PFSK-1 (cell line): ENCODE measurements at regions not wholly inside any gene's neighbourhood (a gene's known extent, or its start where the extent isn't known, plus 50 kb on each side); places are given as distances from the start of the nearest gene placed in this dataset.

ENCODE experiments used
- FOXP2 ChIP-seq: optimal IDR thresholded peaks from 2 replicates; pipeline ENCODE3; 2011; ENCODE audit warnings: borderline replicate concordance, control low read depth, inconsistent platforms; ENCODE audit not compliant: insufficient read depth; ENCODE audit errors: extremely low read length, extremely low read depth
- POLR2AphosphoS5 ChIP-seq: IDR thresholded peaks from 2 replicates; pipeline ENCODE4 v1.6.1; 2012; ENCODE audit warnings: low read depth, mild to moderate bottlenecking, control low read depth, low read length, moderate library complexity
- SIN3A ChIP-seq: IDR thresholded peaks from 2 replicates; pipeline ENCODE4 v1.6.1; 2012; ENCODE audit warnings: mild to moderate bottlenecking, low read length, moderate library complexity, borderline replicate concordance; ENCODE audit not compliant: insufficient read depth
- TAF1 ChIP-seq: IDR thresholded peaks from 2 replicates; pipeline ENCODE4 v1.6.1; 2012; ENCODE audit warnings: low read length, control low read depth, borderline replicate concordance; ENCODE audit not compliant: insufficient read depth
- TF ChIP-seq, protein P1 (sequence below), 2 experiments: IDR thresholded peaks; 2 replicates each; pipeline versions ENCODE4 v1.6.1 to v1.8.0; 2011 to 2012; ENCODE audit warnings: low read depth in 2 of 2, low read length in 2 of 2, control low read depth in 1 of 2, inconsistent platforms in 1 of 2, mild to moderate bottlenecking in 1 of 2, moderate library complexity in 1 of 2; ENCODE audit not compliant: insufficient read depth in 1 of 2

DNA sequence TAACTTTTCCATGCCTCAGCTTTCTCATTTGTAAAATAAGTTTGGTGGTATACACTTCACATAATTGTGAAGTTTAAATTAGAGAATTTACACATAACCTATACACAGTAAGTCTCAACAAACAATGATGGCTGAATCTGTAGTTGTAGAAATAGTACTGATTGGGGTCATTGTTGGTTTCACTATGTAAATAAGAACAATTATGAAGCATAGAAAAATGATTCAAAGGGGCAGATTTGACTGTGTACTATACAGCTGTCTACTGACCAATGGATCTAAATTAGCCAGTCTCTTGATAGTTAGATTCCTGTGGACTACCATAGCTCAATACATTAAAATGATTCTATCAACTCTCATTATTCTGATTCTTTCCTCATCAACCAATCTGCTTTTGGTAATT is 181.1 kb upstream of the STXBP5 start:
- TF ChIP-seq POLR2AphosphoS5 (no peak), SIN3A (no peak), FOXP2 (no peak), TAF1 (no peak)
- TF ChIP-seq, protein P1, sequence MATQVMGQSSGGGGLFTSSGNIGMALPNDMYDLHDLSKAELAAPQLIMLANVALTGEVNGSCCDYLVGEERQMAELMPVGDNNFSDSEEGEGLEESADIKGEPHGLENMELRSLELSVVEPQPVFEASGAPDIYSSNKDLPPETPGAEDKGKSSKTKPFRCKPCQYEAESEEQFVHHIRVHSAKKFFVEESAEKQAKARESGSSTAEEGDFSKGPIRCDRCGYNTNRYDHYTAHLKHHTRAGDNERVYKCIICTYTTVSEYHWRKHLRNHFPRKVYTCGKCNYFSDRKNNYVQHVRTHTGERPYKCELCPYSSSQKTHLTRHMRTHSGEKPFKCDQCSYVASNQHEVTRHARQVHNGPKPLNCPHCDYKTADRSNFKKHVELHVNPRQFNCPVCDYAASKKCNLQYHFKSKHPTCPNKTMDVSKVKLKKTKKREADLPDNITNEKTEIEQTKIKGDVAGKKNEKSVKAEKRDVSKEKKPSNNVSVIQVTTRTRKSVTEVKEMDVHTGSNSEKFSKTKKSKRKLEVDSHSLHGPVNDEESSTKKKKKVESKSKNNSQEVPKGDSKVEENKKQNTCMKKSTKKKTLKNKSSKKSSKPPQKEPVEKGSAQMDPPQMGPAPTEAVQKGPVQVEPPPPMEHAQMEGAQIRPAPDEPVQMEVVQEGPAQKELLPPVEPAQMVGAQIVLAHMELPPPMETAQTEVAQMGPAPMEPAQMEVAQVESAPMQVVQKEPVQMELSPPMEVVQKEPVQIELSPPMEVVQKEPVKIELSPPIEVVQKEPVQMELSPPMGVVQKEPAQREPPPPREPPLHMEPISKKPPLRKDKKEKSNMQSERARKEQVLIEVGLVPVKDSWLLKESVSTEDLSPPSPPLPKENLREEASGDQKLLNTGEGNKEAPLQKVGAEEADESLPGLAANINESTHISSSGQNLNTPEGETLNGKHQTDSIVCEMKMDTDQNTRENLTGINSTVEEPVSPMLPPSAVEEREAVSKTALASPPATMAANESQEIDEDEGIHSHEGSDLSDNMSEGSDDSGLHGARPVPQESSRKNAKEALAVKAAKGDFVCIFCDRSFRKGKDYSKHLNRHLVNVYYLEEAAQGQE (IDR thresholded peaks at IDR 0.05; ENCODE audit: insufficient read depth in 1 of 2, low read depth in 2 of 2, low read length in 2 of 2) = no peak

- TF ChIP-seq TAF1 (no peak), POLR2AphosphoS5 (no peak), SIN3A (no peak)
These were observed 180.6 kb upstream of the STXBP5 start for GRCh38 chr6:147023581-147023980.

- no peak for TF ChIP-seq POLR2AphosphoS5
- TF ChIP-seq TAF1 = no peak
- no peak for TF ChIP-seq FOXP2
- TF ChIP-seq SIN3A = no peak
- TF ChIP-seq, protein P1 (IDR thresholded peaks at IDR 0.05; ENCODE audit: insufficient read depth in 1 of 2, low read depth in 2 of 2, low read length in 2 of 2) = no peak
These were observed 174.3 kb upstream of the STXBP5 start for GRCh38 chr6:147029923-147030322.

- TF ChIP-seq POLR2AphosphoS5 = no peak
- TF ChIP-seq, protein P1 (IDR thresholded peaks at IDR 0.05; ENCODE audit: insufficient read depth in 1 of 2, low read depth in 2 of 2, low read length in 2 of 2) = no peak
- no peak for TF ChIP-seq FOXP2
- TF ChIP-seq TAF1 = no peak
- no peak for TF ChIP-seq SIN3A
These were observed 170.9 kb upstream of the STXBP5 start for GRCh38 chr6:147033267-147033666.

DNA sequence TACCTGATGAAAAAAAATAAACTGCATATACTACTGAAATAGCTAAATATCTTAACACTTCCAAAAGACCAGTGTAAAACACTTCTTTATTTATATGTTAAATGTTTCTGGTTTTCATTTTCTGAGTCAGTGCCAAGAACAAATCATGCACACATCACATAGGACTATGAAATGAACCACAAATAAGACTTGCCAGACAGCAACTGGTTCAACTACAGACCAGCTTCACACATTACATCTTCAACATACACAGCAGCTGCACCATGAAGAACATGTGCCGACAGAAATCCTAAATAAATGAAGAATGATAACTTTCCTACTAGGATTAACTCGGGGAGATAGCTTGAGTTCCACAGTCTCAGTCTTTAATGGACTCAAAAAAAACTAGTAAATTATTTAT is 168.3 kb upstream of the STXBP5 start:
- TF ChIP-seq, protein P1 (IDR thresholded peaks at IDR 0.05; ENCODE audit: insufficient read depth in 1 of 2, low read depth in 2 of 2, low read length in 2 of 2) = no peak
- TF ChIP-seq FOXP2 = no peak
- TF ChIP-seq POLR2AphosphoS5 = no peak
- TF ChIP-seq TAF1 = no peak
- no peak for TF ChIP-seq SIN3A
